ENCODE measurements at regions not wholly inside any gene's neighbourhood (a gene's known extent, or its start where the extent isn't known, plus 50 kb on each side); places are given as distances from the start of the nearest gene placed in this dataset.

GRCh38 chr3:21256932-21257331 is 494.1 kb downstream of the ZNF385D start:
- no peak overlapping the region for H2BK15ac ChIP-seq (ENCODE audit: low read length)
- no peaks in the 10 kb centered on the region for H3K79me2 ChIP-seq (ENCODE audit: control insufficient read depth in 1 of 2, insufficient read depth in 2 of 2, low read length in 2 of 2)
- FAIRE-seq (no peak), DNase-seq (ENCODE audit: low read depth in 1 of 2, low spot score in 2 of 2) (no peak)
- H3K4me1 ChIP-seq (replicated peaks in 1 of 4; ENCODE audit: control insufficient read depth in 3 of 4, insufficient read depth in 4 of 4, low read length in 3 of 4): no peaks in the 10 kb centered on the region
- H3K4me2 ChIP-seq (ENCODE audit: insufficient read depth in 1 of 2, low read depth in 2 of 2, low read length in 2 of 2): no peak overlapping the region
- no peaks in the 10 kb centered on the region for H3K27me3 ChIP-seq (replicated peaks in 1 of 4; ENCODE audit: control insufficient read depth in 3 of 4, extremely low read depth in 1 of 4, insufficient read depth in 3 of 4, low read length in 3 of 4)
- H3K23ac ChIP-seq (ENCODE audit: insufficient read length): no peak overlapping the region
- H4K8ac ChIP-seq (ENCODE audit: extremely low read depth, insufficient read depth, low read length): no peak overlapping the region
- no peaks in the 10 kb centered on the region for H4K20me1 ChIP-seq (replicated peaks in 1 of 2; ENCODE audit: control insufficient read depth in 1 of 2, insufficient read depth in 2 of 2, low read length in 2 of 2)
- no peak overlapping the region for H3K9ac ChIP-seq (replicated peaks in 1 of 4; ENCODE audit: extremely low read depth in 1 of 4, low read depth in 3 of 4, low read length in 3 of 4)
- no peak overlapping the region for H4K91ac ChIP-seq (replicated peaks; ENCODE audit: insufficient read length, low read length)
- H2AFZ ChIP-seq (ENCODE audit: low read length): no peak overlapping the region
- POLR2A ChIA-PET (ENCODE audit: partially characterized antibody): no interaction called here
- no peak overlapping the region for H4K5ac ChIP-seq (ENCODE audit: insufficient read length, low read depth, low read length)
- no peak overlapping the region for H3K4me3 ChIP-seq (ENCODE audit: extremely low read depth in 1 of 4, insufficient read depth in 2 of 4, low read depth in 3 of 4, low read length in 4 of 4)
- no peak overlapping the region for H3K56ac ChIP-seq (replicated peaks; ENCODE audit: insufficient read length, low read depth, low read length)
- no peak overlapping the region for H3K14ac ChIP-seq (ENCODE audit: insufficient read length)
- no peak overlapping the region for H2BK5ac ChIP-seq (ENCODE audit: low read depth, low read length)
- H3K23me2 ChIP-seq (ENCODE audit: low read depth, low read length): no peaks in the 10 kb centered on the region
- no peak overlapping the region for H3K27ac ChIP-seq (ENCODE audit: low read depth, low read length)
- H3K36me3 ChIP-seq (ENCODE audit: control insufficient read depth in 2 of 4, insufficient read depth in 4 of 4, low read length in 3 of 4): peaks cover 0 to 3% (median 0%) of the 10 kb centered on the region in 4 experiments; a peak in 1 of 8 replicates
- no peak overlapping the region for H3K18ac ChIP-seq (ENCODE audit: extremely low read depth, low read length)
- H3K79me1 ChIP-seq (ENCODE audit: low read depth, low read length): no peaks in the 10 kb centered on the region
- no peak overlapping the region for H2BK12ac ChIP-seq (ENCODE audit: low read depth, low read length)
- H3K4ac ChIP-seq (replicated peaks; ENCODE audit: insufficient read length, low read depth, low read length): no peak overlapping the region
- no peak overlapping the region for H2AK5ac ChIP-seq (ENCODE audit: low read depth, low read length)
- TF ChIP-seq ATF2 (IDR thresholded peaks at IDR 0.05; ENCODE audit: low read length) (no peak), CBX8 (IDR thresholded peaks at IDR 0.05; ENCODE audit: borderline replicate concordance, low read depth, low read length) (no peak), SP4 (IDR thresholded peaks at IDR 0.05; ENCODE audit: low read length) (no peak), BACH1 (IDR thresholded peaks at IDR 0.05; ENCODE audit: low read length) (no peak)
- CTCF ChIA-PET (ENCODE audit: partially characterized antibody): interaction anchor here (1.0 kb wide), 1 partner anchor 86 kb away, joined by 3 read pairs; no protein-coding TSS in a partner anchor
- peaks cover 7% of the 10 kb centered on the region in 2 experiments; a peak in 1 of 4 replicates for H3K9me3 ChIP-seq (ENCODE audit: insufficient read depth in 2 of 2, low read depth in 1 of 2, low read length in 1 of 2)
- H2BK120ac ChIP-seq (replicated peaks; ENCODE audit: low read depth, low read length): no peak overlapping the region
- no peak overlapping the region for H2BK20ac ChIP-seq (ENCODE audit: low read length)
- WGBS, 2 experiments (ENCODE audit: extremely low coverage in 1 of 2, insufficient coverage in 1 of 2, insufficient read length in 1 of 2, insufficient replicate concordance in 2 of 2, low coverage in 1 of 2, low lambda C conversion rate in 2 of 2, missing lambda C conversion rate in 1 of 2): 93% methylated on average over 1 of the region's 1 CpG; no CpG with 5 or more reads in 1 of the 2 experiments
